Mucosa of descending colon (tissue), 3 donors: ENCODE measurements at regions not wholly inside any gene's neighbourhood (a gene's known extent, or its start where the extent isn't known, plus 50 kb on each side); places are given as distances from the start of the nearest gene placed in this dataset.

Experiments
- ATAC-seq: fragments of 200-7000 bp; cut with Tn5 transposase; one replicate; pipeline ENCODE4 v1.9.1; 2020; ENCODE audit warnings: mild to moderate bottlenecking, moderate library complexity
- DNase-seq, 3 donors: peaks; one replicate each; pipeline ENCODE4 v3.0.0-alpha.2; 2020
- H3K36me3 ChIP-seq: fragments of 200-600 bp; one replicate; pipeline ENCODE4 v1.8.0; 2021; ENCODE audit warnings: low read depth, mild to moderate bottlenecking
- H3K4me1 ChIP-seq: fragments of 200-600 bp; one replicate; pipeline ENCODE4 v1.8.0; 2021; ENCODE audit warnings: low read depth, mild to moderate bottlenecking
- H3K4me3 ChIP-seq: fragments of 200-600 bp; one replicate; pipeline ENCODE4 v1.8.0; 2021; ENCODE audit warnings: mild to moderate bottlenecking
- H3K9me3 ChIP-seq: fragments of 200-600 bp; one replicate; pipeline ENCODE4 v1.8.0; 2021; ENCODE audit warnings: mild to moderate bottlenecking
- intact Hi-C, 2 donors: fragments of 100-400 bp; cut with DNase I in 1 of 2; cut with micrococcal nuclease in 1 of 2; formaldehyde crosslinking; loops; one replicate each; pipeline versions ENCODE4 v1.11.0 to v1.11.1; 2022; cut with DNase I, micrococcal nuclease
- TF ChIP-seq, protein P1 (sequence below): fragments of 200-600 bp; IDR thresholded peaks from one replicate; pipeline ENCODE4 v1.8.0; 2022; ENCODE audit warnings: antibody characterized with exemption, mild to moderate bottlenecking
- donor health status: DM: no; HTN: no; CAD: no; lungs with moderate emphysema.
- donor health status: DM: no; HTN: no; CAD: no.
- donor health status: DM: no; HTN: yes; CAD: no.

DNA sequence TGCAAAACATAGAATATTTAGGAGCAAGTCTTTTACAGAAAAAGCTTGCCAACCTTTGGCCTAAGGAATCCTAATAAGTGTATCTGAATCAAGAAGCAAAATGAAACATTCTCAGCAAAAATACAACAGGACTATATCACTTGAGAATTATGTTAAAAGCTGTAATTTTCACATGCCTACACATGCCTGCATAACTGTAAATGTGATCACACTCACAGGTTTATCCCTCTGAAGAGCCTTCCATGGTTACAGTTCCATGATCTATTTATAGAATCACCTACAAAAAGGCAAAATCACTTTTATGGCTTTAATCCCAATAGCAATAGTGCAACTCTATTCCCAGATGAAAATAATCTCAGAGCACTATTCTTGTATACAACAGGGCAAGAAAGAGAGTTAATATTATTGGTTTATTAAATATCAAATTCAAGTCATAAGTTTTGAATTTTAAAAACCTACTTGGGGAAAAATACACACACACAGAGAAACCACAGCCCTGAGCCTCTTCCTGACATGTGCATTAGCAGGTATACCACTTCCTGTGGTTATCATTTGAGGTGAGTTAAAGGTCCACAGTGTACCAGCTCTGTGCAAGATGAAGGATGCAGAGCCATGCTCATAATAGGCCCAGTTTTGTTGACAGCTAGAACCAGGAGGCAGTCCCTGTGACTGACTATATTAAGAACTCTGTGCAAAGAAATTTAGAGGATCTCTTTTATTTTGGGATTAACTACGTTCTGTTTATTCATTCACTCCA lies 252.5 kb upstream of the TGFBR2 start:
- no peaks in the 10 kb centered on the region for H3K9me3 ChIP-seq
- intact Hi-C loops = no loop called here
- H3K36me3 ChIP-seq = no peaks in the 10 kb centered on the region
- ATAC-seq (peak; percentile 85), DNase-seq (peak in 1 of 3 donors; percentile 42)
- H3K4me1 ChIP-seq = peaks cover 7% of the 10 kb centered on the region
- H3K4me3 ChIP-seq = no peak overlapping the region
- TF ChIP-seq, protein P1, sequence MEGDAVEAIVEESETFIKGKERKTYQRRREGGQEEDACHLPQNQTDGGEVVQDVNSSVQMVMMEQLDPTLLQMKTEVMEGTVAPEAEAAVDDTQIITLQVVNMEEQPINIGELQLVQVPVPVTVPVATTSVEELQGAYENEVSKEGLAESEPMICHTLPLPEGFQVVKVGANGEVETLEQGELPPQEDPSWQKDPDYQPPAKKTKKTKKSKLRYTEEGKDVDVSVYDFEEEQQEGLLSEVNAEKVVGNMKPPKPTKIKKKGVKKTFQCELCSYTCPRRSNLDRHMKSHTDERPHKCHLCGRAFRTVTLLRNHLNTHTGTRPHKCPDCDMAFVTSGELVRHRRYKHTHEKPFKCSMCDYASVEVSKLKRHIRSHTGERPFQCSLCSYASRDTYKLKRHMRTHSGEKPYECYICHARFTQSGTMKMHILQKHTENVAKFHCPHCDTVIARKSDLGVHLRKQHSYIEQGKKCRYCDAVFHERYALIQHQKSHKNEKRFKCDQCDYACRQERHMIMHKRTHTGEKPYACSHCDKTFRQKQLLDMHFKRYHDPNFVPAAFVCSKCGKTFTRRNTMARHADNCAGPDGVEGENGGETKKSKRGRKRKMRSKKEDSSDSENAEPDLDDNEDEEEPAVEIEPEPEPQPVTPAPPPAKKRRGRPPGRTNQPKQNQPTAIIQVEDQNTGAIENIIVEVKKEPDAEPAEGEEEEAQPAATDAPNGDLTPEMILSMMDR = no peak

DNA sequence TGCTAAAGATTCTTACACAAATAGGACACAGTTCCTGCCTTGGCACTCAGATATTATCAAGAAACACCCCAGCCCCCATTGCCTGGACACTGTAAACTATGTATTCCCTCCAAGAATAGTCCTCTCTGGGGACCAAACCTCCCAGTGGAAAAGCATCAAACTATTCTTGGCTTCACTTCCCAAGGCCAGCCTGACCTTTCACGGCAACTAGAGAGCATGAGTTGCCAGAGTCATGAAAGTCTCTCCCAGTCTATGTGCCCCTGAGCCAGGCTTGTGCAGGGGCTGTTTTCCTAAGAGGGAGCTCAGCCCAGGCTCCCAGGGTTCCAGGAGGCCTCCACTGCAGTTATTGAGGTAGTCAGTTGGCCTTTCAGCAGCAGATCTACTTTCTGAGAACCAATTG lies 251.9 kb upstream of the TGFBR2 start:
- DNase-seq (no peak), ATAC-seq (peak; percentile 10)
- Histone ChIP-seq H3K4me3 (no peak overlapping the region), H3K36me3 (no peaks in the 10 kb centered on the region), H3K4me1 (peaks cover 7% of the 10 kb centered on the region), H3K9me3 (no peaks in the 10 kb centered on the region)
- TF ChIP-seq, protein P1 = no peak
- intact Hi-C loops = no loop called here

DNA sequence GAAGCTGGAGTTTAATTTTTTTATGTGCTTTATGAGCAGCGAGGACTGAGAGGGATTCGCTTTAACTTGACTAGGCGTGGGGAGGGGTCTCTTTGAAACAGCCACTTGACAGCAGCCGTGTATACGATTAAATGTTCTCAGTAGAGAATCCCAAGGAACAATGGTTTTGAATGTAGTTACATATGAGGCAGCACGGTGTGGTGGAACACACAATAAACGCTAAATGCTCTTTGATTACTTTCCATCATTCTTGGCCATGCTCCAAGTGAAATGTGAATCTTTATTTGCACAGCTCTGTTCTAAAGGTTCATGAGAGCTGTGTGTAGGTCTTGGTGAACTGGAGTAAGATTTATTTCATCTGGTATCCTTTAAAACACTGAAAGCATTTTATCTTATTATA lies 251.4 kb upstream of the TGFBR2 start:
- H3K4me1 ChIP-seq = peaks cover 7% of the 10 kb centered on the region
- DNase-seq (peak in 1 of 3 donors; percentile 59), ATAC-seq (peak; percentile 84)

DNA sequence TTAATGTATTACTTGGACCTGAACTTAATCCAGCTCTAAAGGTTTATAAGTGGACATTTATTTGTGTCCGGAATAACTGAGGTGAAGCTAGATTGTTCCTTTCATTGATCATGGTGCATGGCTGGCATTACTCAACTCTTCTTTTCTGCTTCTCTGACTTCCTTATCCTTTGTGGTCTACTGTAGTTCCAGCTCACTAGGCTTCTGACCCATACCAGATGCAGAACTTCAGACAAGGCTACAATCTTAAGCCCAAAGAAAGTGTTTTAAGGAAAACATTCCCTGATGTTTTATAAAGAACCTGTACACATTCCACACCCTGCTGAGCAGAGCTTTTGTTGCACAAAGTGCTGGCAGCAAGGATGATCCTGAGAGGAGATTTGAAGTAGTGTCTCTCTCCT lies 250.8 kb upstream of the TGFBR2 start:
- intact Hi-C loops = no loop called here
- TF ChIP-seq, protein P1 = no peak
- Histone ChIP-seq H3K4me3 (no peak overlapping the region), H3K4me1 (peaks cover 7% of the 10 kb centered on the region), H3K36me3 (no peaks in the 10 kb centered on the region), H3K9me3 (no peaks in the 10 kb centered on the region)
- peak; percentile 27 for ATAC-seq
- no peak for DNase-seq

More for the DNA sequence above, 251.4 kb upstream of the TGFBR2 start:
- no peaks in the 10 kb centered on the region for H3K36me3 ChIP-seq
- no peaks in the 10 kb centered on the region for H3K9me3 ChIP-seq
- no peak overlapping the region for H3K4me3 ChIP-seq
- TF ChIP-seq, protein P1 = no peak
- intact Hi-C loops = no loop called here

DNA sequence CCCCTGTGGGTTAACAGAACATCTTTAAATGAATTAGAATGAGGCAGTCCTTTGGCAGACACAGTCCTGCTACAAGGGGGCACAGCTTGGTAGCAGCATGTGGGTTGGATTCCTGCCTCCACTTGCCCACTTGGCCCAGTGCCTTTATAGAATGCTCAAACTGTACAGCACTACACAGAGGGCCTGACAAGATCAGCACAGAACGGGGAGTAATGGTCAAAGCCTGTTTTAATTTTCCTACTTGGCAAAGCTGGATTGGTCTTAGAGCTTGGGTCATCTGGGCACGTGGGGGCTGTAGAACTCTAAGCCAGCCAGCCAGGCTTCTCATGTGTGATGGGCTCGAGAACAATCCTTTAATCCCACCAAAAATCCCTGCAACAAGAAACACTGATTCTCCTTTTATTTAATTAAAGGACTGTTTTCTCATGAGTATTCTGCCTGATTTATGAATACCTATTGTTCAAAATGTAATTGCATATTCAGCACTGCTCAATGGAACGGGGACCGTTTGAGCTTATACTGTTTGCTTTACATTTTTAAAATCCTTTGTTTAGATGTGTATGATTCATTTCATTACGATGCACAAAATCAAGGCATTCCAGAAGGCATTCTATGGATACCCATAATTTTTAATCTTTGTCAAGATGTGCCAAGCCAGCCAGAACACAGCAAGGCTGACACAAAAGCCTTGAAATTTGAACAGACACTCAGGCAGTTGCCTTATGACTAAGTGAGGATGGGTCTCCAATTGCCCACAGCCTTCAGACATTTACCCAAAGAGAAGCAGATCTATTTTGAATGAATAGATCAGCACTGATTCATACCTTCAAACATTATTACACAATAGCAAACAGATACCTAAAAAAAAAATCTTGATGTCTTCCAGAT lies 249.3 kb upstream of the TGFBR2 start:
- H3K4me1 ChIP-seq = peaks cover 7% of the 10 kb centered on the region
- DNase-seq (no peak), ATAC-seq (no peak)
- H3K36me3 ChIP-seq = no peaks in the 10 kb centered on the region
- TF ChIP-seq, protein P1 = no peak
- intact Hi-C loops = no loop called here
- H3K4me3 ChIP-seq = no peak overlapping the region
- H3K9me3 ChIP-seq = no peaks in the 10 kb centered on the region
